Heart left ventricle (tissue), 16 donors: ENCODE measurements at regions not wholly inside any gene's neighbourhood (a gene's known extent, or its start where the extent isn't known, plus 50 kb on each side); places are given as distances from the start of the nearest gene placed in this dataset.

Source experiments
- ATAC-seq, 4 donors: fragments of 200-7000 bp; cut with Tn5 transposase; one replicate each; pipeline ENCODE4 v1.9.1; 2020 to 2022; ENCODE audit warnings: moderate library complexity in 4 of 4, mild to moderate bottlenecking in 3 of 4, moderate number of reproducible peaks in 1 of 4
- DNase-seq, 5 donors: peaks; one replicate each; pipeline ENCODE4 v3.0.0-alpha.2; 2020
- H3K27ac ChIP-seq, 12 donors: fragments of 200-600 bp; sonication (generic) in 4 of 12; one replicate each; pipeline versions ENCODE4 v1.5.0 to v1.8.0; 2016 to 2022; ENCODE audit warnings: mild to moderate bottlenecking in 2 of 12
- H3K27me3 ChIP-seq, 9 donors: fragments of 200-600 bp; sonication (generic) in 2 of 9; one replicate each; pipeline versions ENCODE4 v1.5.1 to v1.8.0; 2016 to 2022; ENCODE audit warnings: mild to moderate bottlenecking in 3 of 9
- H3K36me3 ChIP-seq, 9 donors: fragments of 200-600 bp; sonication (generic) in 2 of 9; one replicate each; pipeline versions ENCODE4 v1.5.0 to v1.8.0; 2018 to 2022; ENCODE audit warnings: mild to moderate bottlenecking in 2 of 9
- H3K4me1 ChIP-seq, 12 donors: fragments of 200-600 bp; sonication (generic) in 4 of 12; one replicate each; pipeline versions ENCODE4 v1.5.0 to v1.8.0; 2016 to 2022; ENCODE audit warnings: mild to moderate bottlenecking in 3 of 12
- H3K4me3 ChIP-seq, 12 donors: fragments of 200-600 bp; sonication (generic) in 4 of 12; one replicate each; pipeline versions ENCODE4 v1.5.0 to v1.8.0; 2017 to 2022; ENCODE audit warnings: mild to moderate bottlenecking in 9 of 12, moderate library complexity in 4 of 12
- H3K9me3 ChIP-seq, 12 donors: fragments of 200-600 bp; sonication (generic) in 4 of 12; one replicate each; pipeline versions ENCODE4 v1.5.0 to v1.8.0; 2016 to 2022; ENCODE audit warnings: mild to moderate bottlenecking in 1 of 12
- CTCF ChIP-seq, 12 donors: fragments of 200-600 bp; sonication (generic) in 4 of 12; IDR thresholded peaks; one replicate each; pipeline versions ENCODE4 v1.5.0 to v1.8.0; 2018 to 2022; ENCODE audit warnings: antibody characterized with exemption in 12 of 12, mild to moderate bottlenecking in 5 of 12
- POLR2A ChIP-seq, 2 donors: fragments of 450-650 bp; IDR thresholded peaks; one replicate each; pipeline ENCODE4 v1.6.1; 2017; ENCODE audit warnings: antibody characterized with exemption in 2 of 2, mild to moderate bottlenecking in 2 of 2, moderate library complexity in 2 of 2
- WGBS, 4 donors: extraction: QIAGEN DNeasy Blood & Tissue Kit in 2 of 4; methylation state at CpG; one replicate each; pipeline versions ENCODE4 v1.1.5 to v1.1.7; 2013 to 2018; 5-methylcytosine and 5-hydroxymethylcytosine counted together
- intact Hi-C, 10 donors: fragments of 100-400 bp; cut with DNase I; formaldehyde crosslinking; loops; one replicate each; pipeline versions ENCODE4 v1.11.1 to v1.14.2; 2022
- donor health status: ischemic (EF 13 %, LVEDD 7.1; RV severe dilation, severe dysfunction).
- donor health status: healthy with polysubstance abuse.
- donor health status: DM: no; HTN: yes; CAD: no.
- donor health status: DM: no; HTN: no; CAD: no.
- donor health status: ischemic (EF 25% LVEDD 6.9; RV normal size, moderate dysfunction).
- donor health status: ischemic (EF 25% LVEDD 5.7; RV mildly dilated, moderate dysfunction).
- donor health status: healthy.
- donor health status: DM: yes; HTN: yes; CAD: no.
- donor health status: ischemic (EF 35%, LVEDD 5.7; RV mildly dilated, moderate dysfunction).
- donor health status: nonischemic (EF 11% LVEDD 7.7; RV severe dilation, severe dysfunction).
- donor health status: DM: yes; HTN: yes; CAD: no.
- donor health status: PGD.
- donor health status: ischemic (EF 29% LVEDD 5.4; RV normal size, mild dysfunction).
- donor health status: nonischemic (EF 23%, LVEDD 6.1; RV moderate dilation, normal function).

- DNase-seq (no peak), ATAC-seq (no peak)
- TF ChIP-seq CTCF (IDR thresholded peaks at IDR 0.05), result no peak
- TF ChIP-seq POLR2A (IDR thresholded peaks at IDR 0.05), result no peak
- intact Hi-C loops, result no loop called here
- no peaks in the 10 kb centered on the region for H3K27me3 ChIP-seq
- H3K4me1 ChIP-seq, result no peaks in the 10 kb centered on the region
- peaks cover 0 to 3% (median 0%) of the 10 kb centered on the region in 12 donors for H3K9me3 ChIP-seq
- no peak overlapping the region for H3K4me3 ChIP-seq
- WGBS, 4 donors, result 91 to 94% (median 93%) methylated on average over 3 of the region's 3 CpGs
- no peak overlapping the region for H3K27ac ChIP-seq
- H3K36me3 ChIP-seq, result no peaks in the 10 kb centered on the region
Observed at GRCh38 chr1:238776126-238776525, 610.2 kb upstream of the CHRM3 start.

- Histone ChIP-seq H3K4me1 (no peaks in the 10 kb centered on the region), H3K9me3 (peaks cover 0 to 2% (median 0%) of the 10 kb centered on the region in 12 donors), H3K4me3 (no peak overlapping the region), H3K27ac (no peak overlapping the region), H3K36me3 (no peaks in the 10 kb centered on the region), H3K27me3 (no peaks in the 10 kb centered on the region)
- 79 to 87% (median 85%) methylated on average over 2 of the region's 2 CpGs for WGBS, 4 donors
- ATAC-seq, result no peak
- TF ChIP-seq POLR2A (IDR thresholded peaks at IDR 0.05), result no peak
- no peak for TF ChIP-seq CTCF (IDR thresholded peaks at IDR 0.05)
- DNase-seq, result no peak
- intact Hi-C loops, result no loop called here
Observed at GRCh38 chr1:238772322-238772721, 614.0 kb upstream of the CHRM3 start.

GRCh38 chr1:238767321-238767720 is 619.0 kb upstream of the CHRM3 start:
- H3K9me3 ChIP-seq, result peaks cover 0 to 32% (median 19%) of the 10 kb centered on the region in 12 donors
- H3K27ac ChIP-seq, result no peak overlapping the region
- no peak overlapping the region for H3K4me3 ChIP-seq
- WGBS, 4 donors, result 77 to 82% (median 81%) methylated on average over 2 of the region's 2 CpGs
- intact Hi-C loops, result no loop called here
- TF ChIP-seq CTCF (IDR thresholded peaks at IDR 0.05) (no peak), POLR2A (IDR thresholded peaks at IDR 0.05) (no peak)
- ATAC-seq (no peak), DNase-seq (no peak)
- H3K36me3 ChIP-seq, result no peaks in the 10 kb centered on the region
- no peaks in the 10 kb centered on the region for H3K27me3 ChIP-seq
- no peaks in the 10 kb centered on the region for H3K4me1 ChIP-seq

- Histone ChIP-seq H3K4me3 (no peak overlapping the region), H3K36me3 (no peaks in the 10 kb centered on the region), H3K27me3 (no peaks in the 10 kb centered on the region), H3K4me1 (no peaks in the 10 kb centered on the region), H3K9me3 (peaks cover 0 to 32% (median 19%) of the 10 kb centered on the region in 12 donors), H3K27ac (no peak overlapping the region)
- DNase-seq (no peak), ATAC-seq (no peak)
- 70 to 77% (median 74%) methylated on average over 2 of the region's 2 CpGs for WGBS, 4 donors
- no peak for TF ChIP-seq CTCF (IDR thresholded peaks at IDR 0.05)
- TF ChIP-seq POLR2A (IDR thresholded peaks at IDR 0.05), result no peak
- intact Hi-C loops, result no loop called here
Observed at GRCh38 chr1:238764779-238765178, 621.6 kb upstream of the CHRM3 start.
